ENCODE measurements at regions not wholly inside any gene's neighbourhood (a gene's known extent, or its start where the extent isn't known, plus 50 kb on each side); places are given as distances from the start of the nearest gene placed in this dataset.

DNA sequence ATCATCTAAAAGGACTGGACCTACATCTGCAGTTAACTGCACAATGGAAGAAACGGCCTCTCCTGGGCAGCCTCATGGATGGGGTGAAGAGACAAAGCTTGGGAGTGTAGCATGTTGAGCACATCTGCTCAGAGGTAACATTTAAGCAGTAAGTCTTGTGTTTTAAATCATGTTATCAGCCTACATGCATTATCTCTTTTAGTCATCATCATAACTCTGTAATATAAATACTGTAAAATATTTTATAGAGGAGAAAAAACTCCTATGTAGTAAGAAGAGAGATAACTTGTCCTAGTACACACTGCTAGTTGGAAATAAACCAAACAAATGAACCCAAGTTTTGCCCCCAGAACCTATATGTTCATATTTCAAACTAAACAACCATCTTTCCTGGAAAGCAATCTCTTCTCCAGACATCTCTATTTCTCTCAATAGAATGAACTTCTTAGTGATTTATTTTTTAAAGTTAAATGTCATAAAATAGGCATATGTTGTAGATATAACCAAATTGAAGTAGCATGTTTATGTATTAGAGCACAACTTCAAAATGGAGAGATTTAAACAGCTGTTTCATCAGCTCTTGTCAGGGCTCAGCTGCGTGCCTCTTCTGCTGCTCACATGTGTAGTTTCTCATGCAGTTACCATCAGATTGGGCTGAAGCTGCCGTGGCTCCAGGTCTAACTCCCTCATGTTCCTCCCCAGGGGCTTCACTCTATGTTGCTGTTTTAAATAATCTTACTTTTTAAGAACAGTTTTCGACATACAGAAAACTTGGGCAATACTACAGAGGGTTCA lies 581.8 kb upstream of the ZFP42 start:
- no peaks in the 10 kb centered on the region for H3K36me3 ChIP-seq
- H3K27ac ChIP-seq: no peak overlapping the region

DNA sequence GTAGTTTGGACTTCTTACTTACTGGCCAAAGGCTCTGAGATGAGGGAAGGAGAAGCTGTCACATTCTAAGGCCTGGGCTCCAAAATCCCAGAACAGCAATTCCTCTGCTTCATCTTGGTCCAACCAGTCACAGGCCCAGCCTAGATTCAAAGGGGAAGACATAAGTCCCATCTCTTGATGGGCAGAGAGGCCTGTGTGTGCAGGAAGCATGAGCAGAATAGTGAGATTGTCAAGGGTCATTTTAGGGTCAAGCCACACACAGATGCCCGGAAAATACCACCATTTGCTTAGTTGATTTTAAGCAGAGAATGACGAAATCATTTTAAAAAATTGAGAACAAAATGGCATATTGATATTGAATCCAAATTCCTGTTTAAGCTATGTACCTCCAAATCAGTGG lies 580.9 kb upstream of the ZFP42 start:
- no peaks in the 10 kb centered on the region for H4K20me1 ChIP-seq
- H3K4me3 ChIP-seq: no peak overlapping the region
- TF ChIP-seq Cebpa-rat (IDR thresholded peaks at IDR 0.05): no peak
- no peaks in the 10 kb centered on the region; the same call in 1 of the 2 replicates for H3K9me3 ChIP-seq
- H3K27me3 ChIP-seq: no peaks in the 10 kb centered on the region
- H3K9ac ChIP-seq: no peak overlapping the region
- no peaks in the 10 kb centered on the region for H3K36me3 ChIP-seq
- no peak overlapping the region for H3K27ac ChIP-seq
- no peak overlapping the region for H3K4me2 ChIP-seq
- no peaks in the 10 kb centered on the region for H3K4me1 ChIP-seq

More for the DNA sequence above, 581.8 kb upstream of the ZFP42 start:
- H3K4me1 ChIP-seq: no peaks in the 10 kb centered on the region
- H3K27me3 ChIP-seq: no peaks in the 10 kb centered on the region
- no peak for TF ChIP-seq Cebpa-rat (IDR thresholded peaks at IDR 0.05)
- H3K9me3 ChIP-seq: no peaks in the 10 kb centered on the region
- no peaks in the 10 kb centered on the region for H4K20me1 ChIP-seq
- no peak overlapping the region for H3K9ac ChIP-seq
- H3K4me3 ChIP-seq: no peak overlapping the region
- no peak overlapping the region for H3K4me2 ChIP-seq

DNA sequence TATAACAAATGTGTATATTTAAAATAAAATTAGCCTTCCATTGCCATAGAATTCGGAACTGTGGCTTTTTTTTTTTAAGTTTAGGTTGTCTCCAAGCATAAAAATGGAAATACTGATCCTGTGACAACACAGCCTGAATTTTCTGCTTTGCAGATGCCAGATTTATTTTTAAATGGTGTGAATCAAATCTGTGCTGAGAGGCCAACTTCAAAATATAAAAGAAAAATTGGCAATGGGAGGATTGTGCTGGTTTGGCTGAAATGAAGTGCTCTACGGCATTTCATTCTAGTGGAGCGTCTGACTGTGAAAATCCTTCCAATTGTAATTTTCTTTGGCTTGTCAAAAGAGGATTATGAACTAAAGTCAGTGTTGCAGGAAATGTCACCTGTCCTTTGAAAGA lies 580.3 kb upstream of the ZFP42 start:
- Histone ChIP-seq H3K9ac (no peak overlapping the region), H3K27ac (no peak overlapping the region), H3K9me3 (no peaks in the 10 kb centered on the region; the same call in 1 of the 2 replicates), H3K27me3 (no peaks in the 10 kb centered on the region), H4K20me1 (no peaks in the 10 kb centered on the region), H3K36me3 (no peaks in the 10 kb centered on the region), H3K4me2 (no peak overlapping the region), H3K4me1 (no peaks in the 10 kb centered on the region), H3K4me3 (no peak overlapping the region)
- TF ChIP-seq Cebpa-rat (IDR thresholded peaks at IDR 0.05): no peak

DNA sequence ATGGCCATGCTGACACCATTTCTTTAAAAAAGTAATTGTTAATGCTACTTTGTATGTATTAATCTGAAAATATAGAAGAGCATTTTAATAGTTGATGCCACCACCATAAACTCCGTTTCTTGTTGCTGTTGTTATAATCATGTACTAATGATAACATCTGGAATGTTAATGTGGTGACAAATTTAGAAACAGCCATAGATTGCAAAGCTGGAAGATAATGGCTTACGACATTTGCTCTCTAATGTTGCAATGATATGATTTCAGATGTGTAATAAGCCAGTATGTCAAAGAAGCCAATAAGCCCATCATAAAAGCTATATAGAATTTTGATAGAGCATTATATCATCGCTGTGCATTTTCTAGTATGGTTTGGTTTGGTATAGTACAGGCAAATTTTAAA lies 579.4 kb upstream of the ZFP42 start:
- Histone ChIP-seq H3K27ac (no peak overlapping the region), H3K4me1 (no peaks in the 10 kb centered on the region), H3K4me2 (no peak overlapping the region), H3K9ac (no peak overlapping the region), H3K9me3 (no peaks in the 10 kb centered on the region; the same call in 1 of the 2 replicates), H3K36me3 (no peaks in the 10 kb centered on the region), H3K27me3 (no peaks in the 10 kb centered on the region), H4K20me1 (no peaks in the 10 kb centered on the region), H3K4me3 (no peak overlapping the region)
- no peak for TF ChIP-seq Cebpa-rat (IDR thresholded peaks at IDR 0.05)

DNA sequence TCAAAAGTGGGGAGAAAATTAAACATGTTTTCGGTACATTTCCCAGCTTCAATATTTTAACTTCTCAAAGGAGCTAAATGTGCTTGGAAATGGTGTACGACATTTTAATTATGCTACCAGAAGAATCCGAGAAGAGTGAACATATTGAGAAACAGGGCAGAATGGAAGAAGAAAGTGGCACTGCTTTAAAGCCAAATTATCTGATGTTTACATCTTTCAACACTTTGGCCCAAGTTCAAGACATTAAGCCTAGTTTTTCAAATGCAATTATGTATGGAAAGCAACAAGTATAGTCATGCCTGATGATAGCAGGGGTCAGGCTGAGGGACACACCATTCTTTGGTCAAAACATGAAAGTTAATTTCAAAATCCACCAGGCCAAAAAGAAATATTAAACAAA lies 577.9 kb upstream of the ZFP42 start:
- no peaks in the 10 kb centered on the region for H4K20me1 ChIP-seq
- no peak overlapping the region for H3K27ac ChIP-seq
- no peak overlapping the region for H3K4me2 ChIP-seq
- no peak overlapping the region for H3K4me3 ChIP-seq
- H3K9ac ChIP-seq: no peak overlapping the region
- no peaks in the 10 kb centered on the region; the same call in 1 of the 2 replicates for H3K9me3 ChIP-seq
- no peak for TF ChIP-seq Cebpa-rat (IDR thresholded peaks at IDR 0.05)
- no peaks in the 10 kb centered on the region for H3K27me3 ChIP-seq
- H3K4me1 ChIP-seq: no peaks in the 10 kb centered on the region
- H3K36me3 ChIP-seq: no peaks in the 10 kb centered on the region

DNA sequence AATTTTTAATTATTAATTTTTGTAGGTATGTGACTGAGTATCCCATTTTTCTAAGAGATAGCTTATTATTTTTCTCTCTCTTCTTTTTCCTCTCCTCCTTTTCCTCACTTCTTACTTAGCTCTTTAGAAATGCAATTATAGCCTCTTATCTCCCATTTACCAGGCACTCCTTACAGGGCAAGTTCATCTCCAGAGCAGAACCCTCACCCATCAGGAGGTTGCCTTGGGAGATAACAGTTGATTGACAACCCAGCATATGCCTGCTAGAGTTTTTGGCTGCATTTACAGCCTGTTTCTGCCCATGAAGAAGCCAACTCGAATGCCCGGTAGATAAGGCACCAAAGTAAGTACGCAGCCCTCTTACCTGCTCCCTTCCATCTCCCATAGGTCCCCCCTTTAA lies 572.9 kb upstream of the ZFP42 start:
- H4K20me1 ChIP-seq: no peaks in the 10 kb centered on the region
- no peak overlapping the region for H3K9ac ChIP-seq
- no peak overlapping the region for H3K4me2 ChIP-seq
- H3K36me3 ChIP-seq: no peaks in the 10 kb centered on the region
- H3K9me3 ChIP-seq: no peaks in the 10 kb centered on the region; the same call in 1 of the 2 replicates
- H3K4me3 ChIP-seq: no peak overlapping the region
- H3K27ac ChIP-seq: no peak overlapping the region
- no peak for TF ChIP-seq Cebpa-rat (IDR thresholded peaks at IDR 0.05)
- no peaks in the 10 kb centered on the region for H3K4me1 ChIP-seq
- H3K27me3 ChIP-seq: no peaks in the 10 kb centered on the region

DNA sequence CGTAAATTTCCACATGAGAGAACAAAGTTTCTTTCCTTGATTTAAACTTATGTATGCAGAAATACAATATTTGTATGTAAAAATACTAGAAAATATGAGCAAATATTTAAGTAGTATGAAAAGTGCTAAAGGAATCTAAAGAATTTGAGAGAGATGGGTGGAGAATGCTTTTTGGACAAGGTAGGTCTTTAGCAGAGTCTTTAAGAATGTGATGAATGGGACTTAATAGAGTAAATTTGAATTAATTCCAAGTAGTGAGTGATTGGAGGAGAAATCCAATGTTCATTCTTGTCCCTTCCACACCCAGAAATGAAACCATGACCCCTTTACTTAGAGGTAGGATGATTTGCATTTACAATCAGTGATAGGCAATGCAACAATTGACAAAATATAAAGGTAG lies 570.9 kb upstream of the ZFP42 start:
- TF ChIP-seq Cebpa-rat (IDR thresholded peaks at IDR 0.05): no peak
- Histone ChIP-seq H3K27me3 (no peaks in the 10 kb centered on the region), H3K27ac (no peak overlapping the region), H4K20me1 (no peaks in the 10 kb centered on the region), H3K36me3 (no peaks in the 10 kb centered on the region), H3K9me3 (no peaks in the 10 kb centered on the region; the same call in 1 of the 2 replicates), H3K4me1 (no peaks in the 10 kb centered on the region), H3K4me3 (no peak overlapping the region), H3K9ac (no peak overlapping the region), H3K4me2 (no peak overlapping the region)

DNA sequence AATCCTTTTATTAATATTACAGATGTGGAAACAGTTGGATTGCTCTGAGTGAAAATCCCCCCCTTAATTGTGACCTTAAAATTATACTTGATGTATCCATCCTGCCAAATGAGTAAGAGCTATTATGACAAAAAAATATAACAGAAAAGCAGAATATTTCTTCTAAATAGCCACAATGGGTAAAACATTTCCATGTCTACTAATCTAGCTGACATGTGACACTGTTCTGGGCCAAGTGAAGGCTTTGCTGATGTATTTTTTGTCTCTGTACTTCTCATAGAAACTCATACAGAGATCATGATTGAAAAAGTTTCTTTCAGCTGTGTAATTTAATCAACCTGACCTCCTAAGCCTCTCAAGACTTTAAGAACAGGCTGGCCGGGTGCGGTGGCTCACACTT lies 569.1 kb upstream of the ZFP42 start:
- Histone ChIP-seq H3K4me1 (no peaks in the 10 kb centered on the region), H3K4me3 (no peak overlapping the region), H3K36me3 (no peaks in the 10 kb centered on the region), H3K9ac (no peak overlapping the region), H3K27me3 (no peaks in the 10 kb centered on the region), H3K9me3 (no peaks in the 10 kb centered on the region), H3K27ac (no peak overlapping the region), H3K4me2 (no peak overlapping the region), H4K20me1 (no peaks in the 10 kb centered on the region)
- no peak for TF ChIP-seq Cebpa-rat (IDR thresholded peaks at IDR 0.05)

DNA sequence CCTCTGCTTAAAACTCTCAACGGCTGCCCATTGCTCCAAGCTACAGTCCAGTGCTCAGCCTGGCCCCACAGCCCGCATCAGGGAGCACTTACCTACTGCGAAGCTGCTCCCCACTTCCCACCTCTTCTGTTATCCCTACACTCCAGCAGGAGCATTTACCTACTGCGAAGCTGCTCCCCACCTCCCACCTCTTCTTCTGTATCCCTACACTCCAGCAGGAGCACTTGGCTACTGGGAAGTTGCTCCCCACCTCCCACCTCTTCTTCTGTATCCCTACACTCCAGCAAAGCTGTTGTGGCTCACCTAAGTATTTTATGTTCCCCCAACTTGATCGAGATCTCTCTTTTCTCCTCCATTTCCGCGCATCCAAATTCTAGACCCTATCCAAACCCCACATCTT lies 563.3 kb upstream of the ZFP42 start:
- Histone ChIP-seq H3K9me3 (peaks cover under 1% of the 10 kb centered on the region; the same call in 1 of the 2 replicates), H3K4me1 (no peaks in the 10 kb centered on the region), H4K20me1 (no peaks in the 10 kb centered on the region), H3K4me2 (no peak overlapping the region), H3K36me3 (no peaks in the 10 kb centered on the region), H3K4me3 (no peak overlapping the region), H3K27ac (no peak overlapping the region), H3K27me3 (no peaks in the 10 kb centered on the region), H3K9ac (no peak overlapping the region)
- no peak for TF ChIP-seq Cebpa-rat (IDR thresholded peaks at IDR 0.05)

DNA sequence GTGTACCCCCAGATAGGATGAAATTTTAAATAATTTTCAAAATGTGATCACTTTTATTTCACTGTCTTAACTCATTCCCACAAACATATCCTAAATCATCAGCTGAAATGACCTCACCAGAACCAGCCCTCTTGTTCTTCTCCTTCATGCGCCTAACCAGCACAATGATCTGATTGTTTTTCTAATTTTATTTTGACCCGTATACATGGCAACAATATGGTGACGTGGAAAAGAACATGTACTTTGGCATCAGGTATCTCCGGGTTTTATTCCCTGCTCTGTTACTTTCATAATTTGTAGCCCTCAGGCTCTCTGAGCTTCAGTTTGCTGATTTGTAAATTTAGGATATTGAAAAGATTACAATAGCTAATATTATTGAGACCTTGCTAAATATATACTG lies 562.4 kb upstream of the ZFP42 start:
- no peak for TF ChIP-seq Cebpa-rat (IDR thresholded peaks at IDR 0.05)

More for the DNA sequence above, 562.4 kb upstream of the ZFP42 start:
- Histone ChIP-seq H3K36me3 (no peaks in the 10 kb centered on the region), H3K27ac (no peak overlapping the region), H3K4me3 (no peak overlapping the region), H3K4me2 (no peak overlapping the region), H3K9ac (no peak overlapping the region), H3K4me1 (no peaks in the 10 kb centered on the region), H3K27me3 (no peaks in the 10 kb centered on the region), H3K9me3 (peaks cover 8% of the 10 kb centered on the region), H4K20me1 (no peaks in the 10 kb centered on the region)
